Testis (tissue), 2 donors: ENCODE measurements at regions not wholly inside any gene's neighbourhood (a gene's known extent, or its start where the extent isn't known, plus 50 kb on each side); places are given as distances from the start of the nearest gene placed in this dataset.

Source experiments
- DNase-seq: peaks from one replicate; pipeline ENCODE4 v3.0.0-alpha.2; 2019
- H3K27ac ChIP-seq, 2 donors: fragments of 200-600 bp; sonication (generic); one replicate each; pipeline ENCODE4 v1.5.1; 2019
- H3K27me3 ChIP-seq: fragments of 200-600 bp; sonication (generic); one replicate; pipeline ENCODE4 v1.5.1; 2019
- H3K36me3 ChIP-seq: fragments of 200-600 bp; sonication (generic); one replicate; pipeline ENCODE4 v1.5.1; 2017; ENCODE audit warnings: low read depth; ENCODE audit errors: missing control alignments
- H3K4me1 ChIP-seq: fragments of 200-600 bp; sonication (generic); one replicate; pipeline ENCODE4 v1.5.1; 2019
- H3K4me3 ChIP-seq, 2 donors: fragments of 200-600 bp; sonication (generic); one replicate each; pipeline ENCODE4 v1.5.1; 2017 to 2019
- H3K9me3 ChIP-seq: fragments of 200-600 bp; sonication (generic); one replicate; pipeline ENCODE4 v1.5.1; 2017
- CTCF ChIP-seq, 3 experiments: fragments of 450-650 bp in 2 of 3; fragments of 200-600 bp in 1 of 3; sonication (generic) in 1 of 3; IDR thresholded peaks; one replicate each; pipeline ENCODE4 v1.5.1; 2016 to 2019; ENCODE audit warnings: antibody characterized with exemption in 3 of 3, mild to moderate bottlenecking in 2 of 3, moderate library complexity in 1 of 3
- POLR2A ChIP-seq: fragments of 450-650 bp; IDR thresholded peaks from one replicate; pipeline ENCODE4 v1.6.1; 2017; ENCODE audit warnings: antibody characterized with exemption, mild to moderate bottlenecking, moderate library complexity
- WGBS, 2 donors: methylation state at CpG; one replicate each; pipeline ENCODE4 v1.1.5; 2018; 5-methylcytosine and 5-hydroxymethylcytosine counted together
- intact Hi-C: fragments of 100-400 bp; cut with DNase I; formaldehyde crosslinking; loops from one replicate; pipeline ENCODE4 v1.15.1; 2023; ENCODE audit warnings: low total_unique reads

GRCh38 chr9:81815781-81816180 is 112.4 kb upstream of the SPATA31D4 start:
- Histone ChIP-seq H3K27ac (peak overlapping the region in 1 of 2 donors; percentile 31), H3K4me1 (peaks cover 10% of the 10 kb centered on the region), H3K36me3 (no peaks in the 10 kb centered on the region), H3K27me3 (no peaks in the 10 kb centered on the region), H3K4me3 (no peak overlapping the region), H3K9me3 (no peaks in the 10 kb centered on the region)
- no peak for DNase-seq
- no peak for TF ChIP-seq CTCF (IDR thresholded peaks at IDR 0.05)
- TF ChIP-seq POLR2A, result no peak
- intact Hi-C loops, result no loop called here
- WGBS, 2 donors, result 83 to 89% methylated on average over 3 of the region's 3 CpGs

- no peaks in the 10 kb centered on the region for H3K27me3 ChIP-seq
- no peak for DNase-seq
- intact Hi-C loops, result no loop called here
- 82% methylated on average over 7 of the region's 7 CpGs for WGBS, 2 donors
- H3K4me1 ChIP-seq, result peaks cover 10% of the 10 kb centered on the region
- no peak overlapping the region for H3K27ac ChIP-seq
- H3K9me3 ChIP-seq, result no peaks in the 10 kb centered on the region
- TF ChIP-seq POLR2A (no peak), CTCF (IDR thresholded peaks at IDR 0.05) (no peak)
- no peak overlapping the region for H3K4me3 ChIP-seq
- no peaks in the 10 kb centered on the region for H3K36me3 ChIP-seq
These were observed 109.1 kb upstream of the SPATA31D4 start for GRCh38 chr9:81819155-81819554.

GRCh38 chr9:81819859-81820546 is 108.2 kb upstream of the SPATA31D4 start:
- H3K27ac ChIP-seq, result peak overlapping the region in 1 of 2 donors; percentile 63
- no peak for TF ChIP-seq CTCF (IDR thresholded peaks at IDR 0.05)
- no peak for TF ChIP-seq POLR2A
- 43 to 45% methylated on average over 7 to 8 of the region's 8 CpGs for WGBS, 2 donors
- intact Hi-C loops, result no loop called here
- H3K4me3 ChIP-seq, result no peak overlapping the region
- H3K36me3 ChIP-seq, result no peaks in the 10 kb centered on the region
- no peaks in the 10 kb centered on the region for H3K9me3 ChIP-seq
- peaks cover 8% of the 10 kb centered on the region for H3K4me1 ChIP-seq
- peak; percentile 23 for DNase-seq
- no peaks in the 10 kb centered on the region for H3K27me3 ChIP-seq

- whole genome bisulfite sequencing, 2 donors, result 62 to 63% methylated on average over 7 of the region's 7 CpGs
- Histone ChIP-seq H3K27me3 (no peaks in the 10 kb centered on the region), H3K36me3 (no peaks in the 10 kb centered on the region), H3K27ac (no peak overlapping the region), H3K4me1 (no peaks in the 10 kb centered on the region), H3K4me3 (no peak overlapping the region), H3K9me3 (no peaks in the 10 kb centered on the region)
- intact Hi-C loops, result no loop called here
- no peak for TF ChIP-seq CTCF (IDR thresholded peaks at IDR 0.05)
- TF ChIP-seq POLR2A, result no peak
- DNase-seq, result no peak
These were observed 105.8 kb upstream of the SPATA31D4 start for GRCh38 chr9:81822301-81822865.

GRCh38 chr9:81822967-81823366 is 105.3 kb upstream of the SPATA31D4 start:
- intact Hi-C loops, result no loop called here
- Histone ChIP-seq H3K9me3 (no peaks in the 10 kb centered on the region), H3K27me3 (no peaks in the 10 kb centered on the region), H3K4me3 (no peak overlapping the region), H3K4me1 (no peaks in the 10 kb centered on the region), H3K27ac (no peak overlapping the region), H3K36me3 (no peaks in the 10 kb centered on the region)
- 76 to 86% methylated on average over 1 of the region's 1 CpG for WGBS, 2 donors
- TF ChIP-seq CTCF (IDR thresholded peaks at IDR 0.05), result no peak
- TF ChIP-seq POLR2A, result no peak
- DNase-seq, result no peak
